GM23338 (cell line): ENCODE measurements at regions not wholly inside any gene's neighbourhood (a gene's known extent, or its start where the extent isn't known, plus 50 kb on each side); places are given as distances from the start of the nearest gene placed in this dataset.

Experiments used
- ATAC-seq: fragments of 200-7000 bp; cut with Tn5 transposase; 3 replicates; pipeline ENCODE4 v1.9.1; 2020
- DNase-seq: peaks from one replicate; pipeline ENCODE4 v3.0.0-alpha.2; 2015; ENCODE audit warnings: low spot score
- H2AFZ ChIP-seq: fragments of 200-600 bp; sonication (generic); 2 replicates; pipeline ENCODE4 v1.8.0; 2016; ENCODE audit warnings: antibody characterized with exemption, mild to moderate bottlenecking, moderate library complexity
- H3F3A ChIP-seq: fragments of 200-600 bp; sonication (generic); replicated peaks from 2 replicates; pipeline ENCODE4 v1.8.0; 2017; ENCODE audit warnings: antibody characterized with exemption, mixed run types, low read depth
- H3K27ac ChIP-seq: fragments of 200-600 bp; sonication (generic); 2 replicates; pipeline ENCODE4 v1.6.1; 2016; ENCODE audit warnings: low read depth
- H3K27me3 ChIP-seq: fragments of 200-600 bp; sonication (generic); 2 replicates; pipeline ENCODE4 v1.8.0; 2016; ENCODE audit warnings: mild to moderate bottlenecking, mixed run types, moderate library complexity; ENCODE audit not compliant: insufficient read depth
- H3K36me3 ChIP-seq: fragments of 200-600 bp; sonication (generic); 2 replicates; pipeline ENCODE4 v1.8.0; 2016; ENCODE audit warnings: mild to moderate bottlenecking; ENCODE audit not compliant: insufficient read depth
- H3K4me1 ChIP-seq: fragments of 200-600 bp; sonication (generic); 2 replicates; pipeline ENCODE4 v1.8.0; 2016; ENCODE audit warnings: mild to moderate bottlenecking, moderate library complexity; ENCODE audit not compliant: insufficient read depth
- H3K4me2 ChIP-seq: fragments of 200-600 bp; sonication (generic); 2 replicates; pipeline ENCODE4 v1.7.1; 2017; ENCODE audit warnings: mixed run types
- H3K4me3 ChIP-seq: fragments of 200-600 bp; sonication (generic); 2 replicates; pipeline ENCODE4 v1.6.1; 2016; ENCODE audit warnings: mixed run types
- H3K79me2 ChIP-seq: fragments of 200-600 bp; sonication (generic); replicated peaks from 2 replicates; pipeline ENCODE4 v1.8.0; 2017; ENCODE audit warnings: mild to moderate bottlenecking; ENCODE audit not compliant: insufficient read depth
- H3K9me2 ChIP-seq: fragments of 200-600 bp; sonication (generic); 2 replicates; pipeline ENCODE4 v1.8.0; 2017; ENCODE audit not compliant: insufficient read depth
- H4K20me1 ChIP-seq: fragments of 200-600 bp; sonication (generic); replicated peaks from 2 replicates; pipeline ENCODE4 v1.8.0; 2017; ENCODE audit warnings: mild to moderate bottlenecking; ENCODE audit not compliant: insufficient read depth
- H3K27ac Mint-ChIP-seq: 2 replicates; pipeline ENCODE4 v1.8.0; 2020; ENCODE audit warnings: inconsistent platforms, mild to moderate bottlenecking, moderate library complexity, mixed read lengths
- H3K27me3 Mint-ChIP-seq: 3 replicates; pipeline ENCODE4 v1.8.0; 2022; ENCODE audit warnings: low read depth, mild to moderate bottlenecking, moderate library complexity, mixed read lengths, inconsistent platforms; ENCODE audit not compliant: insufficient read depth, poor library complexity
- H3K36me3 Mint-ChIP-seq: 3 replicates; pipeline ENCODE4 v1.8.0; 2021; ENCODE audit warnings: low read depth, mild to moderate bottlenecking, inconsistent platforms, moderate library complexity, mixed read lengths
- H3K4me1 Mint-ChIP-seq: 3 replicates; pipeline ENCODE4 v1.8.0; 2020; ENCODE audit warnings: mild to moderate bottlenecking, inconsistent platforms, mixed read lengths
- H3K4me3 Mint-ChIP-seq: 3 replicates; pipeline ENCODE4 v1.8.0; 2021; ENCODE audit warnings: moderate library complexity, mild to moderate bottlenecking, inconsistent platforms, mixed read lengths
- H3K9me3 Mint-ChIP-seq: 3 replicates; pipeline ENCODE4 v1.8.0; 2020; ENCODE audit warnings: moderate library complexity, mild to moderate bottlenecking, inconsistent platforms, mixed read lengths
- CREB1 ChIP-seq: fragments of 250-450 bp; sonication (Bioruptor Pico); IDR thresholded peaks from 2 replicates; pipeline ENCODE4 v1.5.0; 2020; ENCODE audit warnings: low read depth, mild to moderate bottlenecking, moderate library complexity
- CTCF ChIP-seq, 2 experiments: fragments of 200-600 bp in 1 of 2; sonication (generic) in 1 of 2; conservative IDR thresholded peaks; 2 replicates each; pipeline versions ENCODE4 v1.5.1 to v1.6.1; 2016 to 2017; ENCODE audit warnings: antibody characterized with exemption in 2 of 2, low read depth in 2 of 2, mild to moderate bottlenecking in 2 of 2, moderate library complexity in 1 of 2
- EZH2 ChIP-seq: fragments of 200-600 bp; sonication (generic); IDR thresholded peaks from one replicate; pipeline ENCODE4 v1.8.0; 2017; ENCODE audit warnings: antibody characterized with exemption, mild to moderate bottlenecking, low read depth; ENCODE audit not compliant: unreplicated experiment
- EZH2phosphoT487 ChIP-seq: fragments of 200-600 bp; sonication (generic); IDR thresholded peaks from one replicate; pipeline ENCODE4 v1.8.1; 2018; ENCODE audit warnings: antibody characterized with exemption; ENCODE audit not compliant: unreplicated experiment
- JUNB ChIP-seq: IDR thresholded peaks from one replicate; pipeline ENCODE4 v1.6.1; 2016; ENCODE audit warnings: antibody characterized with exemption; ENCODE audit not compliant: unreplicated experiment
- NANOG ChIP-seq: IDR thresholded peaks from 2 replicates; pipeline ENCODE4 v1.6.1; 2016; ENCODE audit warnings: antibody characterized with exemption, borderline replicate concordance
- POLR2AphosphoS5 ChIP-seq: IDR thresholded peaks from 2 replicates; pipeline ENCODE4 v1.6.1; 2016; ENCODE audit warnings: antibody characterized with exemption, low read depth
- STAT1 ChIP-seq: IDR thresholded peaks from one replicate; pipeline ENCODE4 v1.6.1; 2016; ENCODE audit warnings: antibody characterized with exemption; ENCODE audit not compliant: unreplicated experiment
- ZNF114 ChIP-seq: fragments of 250-450 bp; sonication (Bioruptor Pico); IDR thresholded peaks from 2 replicates; pipeline ENCODE4 v1.5.0; 2020; ENCODE audit warnings: mild to moderate bottlenecking, moderate library complexity
- ZNF331 ChIP-seq: fragments of 250-450 bp; sonication (Bioruptor Pico); IDR thresholded peaks from 2 replicates; pipeline ENCODE4 v1.5.0; 2020; ENCODE audit warnings: low read depth, mild to moderate bottlenecking, moderate library complexity
- TF ChIP-seq, protein P1 (sequence below): IDR thresholded peaks from one replicate; pipeline ENCODE4 v1.6.1; 2018; ENCODE audit warnings: antibody characterized with exemption; ENCODE audit not compliant: unreplicated experiment
- TF ChIP-seq, protein P2 (sequence below): IDR thresholded peaks from 2 replicates; pipeline ENCODE4 v1.6.1; 2016; ENCODE audit warnings: antibody characterized with exemption
- TF ChIP-seq, protein P3 (sequence below): fragments of 250-450 bp; sonication (Bioruptor Pico); IDR thresholded peaks from 2 replicates; pipeline ENCODE4 v1.5.0; 2020; ENCODE audit warnings: mild to moderate bottlenecking, moderate library complexity

- TF ChIP-seq, protein P1, sequence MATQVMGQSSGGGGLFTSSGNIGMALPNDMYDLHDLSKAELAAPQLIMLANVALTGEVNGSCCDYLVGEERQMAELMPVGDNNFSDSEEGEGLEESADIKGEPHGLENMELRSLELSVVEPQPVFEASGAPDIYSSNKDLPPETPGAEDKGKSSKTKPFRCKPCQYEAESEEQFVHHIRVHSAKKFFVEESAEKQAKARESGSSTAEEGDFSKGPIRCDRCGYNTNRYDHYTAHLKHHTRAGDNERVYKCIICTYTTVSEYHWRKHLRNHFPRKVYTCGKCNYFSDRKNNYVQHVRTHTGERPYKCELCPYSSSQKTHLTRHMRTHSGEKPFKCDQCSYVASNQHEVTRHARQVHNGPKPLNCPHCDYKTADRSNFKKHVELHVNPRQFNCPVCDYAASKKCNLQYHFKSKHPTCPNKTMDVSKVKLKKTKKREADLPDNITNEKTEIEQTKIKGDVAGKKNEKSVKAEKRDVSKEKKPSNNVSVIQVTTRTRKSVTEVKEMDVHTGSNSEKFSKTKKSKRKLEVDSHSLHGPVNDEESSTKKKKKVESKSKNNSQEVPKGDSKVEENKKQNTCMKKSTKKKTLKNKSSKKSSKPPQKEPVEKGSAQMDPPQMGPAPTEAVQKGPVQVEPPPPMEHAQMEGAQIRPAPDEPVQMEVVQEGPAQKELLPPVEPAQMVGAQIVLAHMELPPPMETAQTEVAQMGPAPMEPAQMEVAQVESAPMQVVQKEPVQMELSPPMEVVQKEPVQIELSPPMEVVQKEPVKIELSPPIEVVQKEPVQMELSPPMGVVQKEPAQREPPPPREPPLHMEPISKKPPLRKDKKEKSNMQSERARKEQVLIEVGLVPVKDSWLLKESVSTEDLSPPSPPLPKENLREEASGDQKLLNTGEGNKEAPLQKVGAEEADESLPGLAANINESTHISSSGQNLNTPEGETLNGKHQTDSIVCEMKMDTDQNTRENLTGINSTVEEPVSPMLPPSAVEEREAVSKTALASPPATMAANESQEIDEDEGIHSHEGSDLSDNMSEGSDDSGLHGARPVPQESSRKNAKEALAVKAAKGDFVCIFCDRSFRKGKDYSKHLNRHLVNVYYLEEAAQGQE = no peak
- TF ChIP-seq POLR2AphosphoS5 (no peak), ZNF114 (CRISPR knock-in tag) (no peak)
Observed at GRCh38 chr15:48010316-48010715, 110.5 kb upstream of the SLC24A5 start (continued).

GRCh38 chr15:48012191-48012590, 108.6 kb upstream of the SLC24A5 start:
- peaks cover 2% of the 10 kb centered on the region for H3K27me3 Mint-ChIP-seq
- ATAC-seq = no peak

More at GRCh38 chr15:48012191-48012590, 108.6 kb upstream of the SLC24A5 start:
- H3K36me3 ChIP-seq = no peaks in the 10 kb centered on the region
- no peak overlapping the region for H3K4me2 ChIP-seq
- H3K27me3 ChIP-seq = no peaks in the 10 kb centered on the region
- H3K4me1 ChIP-seq = no peaks in the 10 kb centered on the region
- Mint-ChIP-seq H3K4me1 (peaks cover 8% of the 10 kb centered on the region), H3K36me3 (no peaks in the 10 kb centered on the region), H3K4me3 (no peak overlapping the region), H3K9me3 (no peaks in the 10 kb centered on the region), H3K27ac (no peak overlapping the region)
- no peak for DNase-seq
- H3K4me3 ChIP-seq = no peak overlapping the region
- TF ChIP-seq EZH2 (no peak), ZNF331 (CRISPR knock-in tag) (no peak), CTCF (conservative IDR thresholded peaks at IDR 0.05; ENCODE audit: low read depth in 2 of 2) (no peak), ZNF114 (CRISPR knock-in tag) (no peak), STAT1 (no peak), POLR2AphosphoS5 (no peak), CREB1 (CRISPR knock-in tag) (no peak), NANOG (no peak), EZH2phosphoT487 (no peak), JUNB (no peak)
- TF ChIP-seq, protein P2, sequence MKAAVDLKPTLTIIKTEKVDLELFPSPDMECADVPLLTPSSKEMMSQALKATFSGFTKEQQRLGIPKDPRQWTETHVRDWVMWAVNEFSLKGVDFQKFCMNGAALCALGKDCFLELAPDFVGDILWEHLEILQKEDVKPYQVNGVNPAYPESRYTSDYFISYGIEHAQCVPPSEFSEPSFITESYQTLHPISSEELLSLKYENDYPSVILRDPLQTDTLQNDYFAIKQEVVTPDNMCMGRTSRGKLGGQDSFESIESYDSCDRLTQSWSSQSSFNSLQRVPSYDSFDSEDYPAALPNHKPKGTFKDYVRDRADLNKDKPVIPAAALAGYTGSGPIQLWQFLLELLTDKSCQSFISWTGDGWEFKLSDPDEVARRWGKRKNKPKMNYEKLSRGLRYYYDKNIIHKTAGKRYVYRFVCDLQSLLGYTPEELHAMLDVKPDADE = no peak
- TF ChIP-seq, protein P3, sequence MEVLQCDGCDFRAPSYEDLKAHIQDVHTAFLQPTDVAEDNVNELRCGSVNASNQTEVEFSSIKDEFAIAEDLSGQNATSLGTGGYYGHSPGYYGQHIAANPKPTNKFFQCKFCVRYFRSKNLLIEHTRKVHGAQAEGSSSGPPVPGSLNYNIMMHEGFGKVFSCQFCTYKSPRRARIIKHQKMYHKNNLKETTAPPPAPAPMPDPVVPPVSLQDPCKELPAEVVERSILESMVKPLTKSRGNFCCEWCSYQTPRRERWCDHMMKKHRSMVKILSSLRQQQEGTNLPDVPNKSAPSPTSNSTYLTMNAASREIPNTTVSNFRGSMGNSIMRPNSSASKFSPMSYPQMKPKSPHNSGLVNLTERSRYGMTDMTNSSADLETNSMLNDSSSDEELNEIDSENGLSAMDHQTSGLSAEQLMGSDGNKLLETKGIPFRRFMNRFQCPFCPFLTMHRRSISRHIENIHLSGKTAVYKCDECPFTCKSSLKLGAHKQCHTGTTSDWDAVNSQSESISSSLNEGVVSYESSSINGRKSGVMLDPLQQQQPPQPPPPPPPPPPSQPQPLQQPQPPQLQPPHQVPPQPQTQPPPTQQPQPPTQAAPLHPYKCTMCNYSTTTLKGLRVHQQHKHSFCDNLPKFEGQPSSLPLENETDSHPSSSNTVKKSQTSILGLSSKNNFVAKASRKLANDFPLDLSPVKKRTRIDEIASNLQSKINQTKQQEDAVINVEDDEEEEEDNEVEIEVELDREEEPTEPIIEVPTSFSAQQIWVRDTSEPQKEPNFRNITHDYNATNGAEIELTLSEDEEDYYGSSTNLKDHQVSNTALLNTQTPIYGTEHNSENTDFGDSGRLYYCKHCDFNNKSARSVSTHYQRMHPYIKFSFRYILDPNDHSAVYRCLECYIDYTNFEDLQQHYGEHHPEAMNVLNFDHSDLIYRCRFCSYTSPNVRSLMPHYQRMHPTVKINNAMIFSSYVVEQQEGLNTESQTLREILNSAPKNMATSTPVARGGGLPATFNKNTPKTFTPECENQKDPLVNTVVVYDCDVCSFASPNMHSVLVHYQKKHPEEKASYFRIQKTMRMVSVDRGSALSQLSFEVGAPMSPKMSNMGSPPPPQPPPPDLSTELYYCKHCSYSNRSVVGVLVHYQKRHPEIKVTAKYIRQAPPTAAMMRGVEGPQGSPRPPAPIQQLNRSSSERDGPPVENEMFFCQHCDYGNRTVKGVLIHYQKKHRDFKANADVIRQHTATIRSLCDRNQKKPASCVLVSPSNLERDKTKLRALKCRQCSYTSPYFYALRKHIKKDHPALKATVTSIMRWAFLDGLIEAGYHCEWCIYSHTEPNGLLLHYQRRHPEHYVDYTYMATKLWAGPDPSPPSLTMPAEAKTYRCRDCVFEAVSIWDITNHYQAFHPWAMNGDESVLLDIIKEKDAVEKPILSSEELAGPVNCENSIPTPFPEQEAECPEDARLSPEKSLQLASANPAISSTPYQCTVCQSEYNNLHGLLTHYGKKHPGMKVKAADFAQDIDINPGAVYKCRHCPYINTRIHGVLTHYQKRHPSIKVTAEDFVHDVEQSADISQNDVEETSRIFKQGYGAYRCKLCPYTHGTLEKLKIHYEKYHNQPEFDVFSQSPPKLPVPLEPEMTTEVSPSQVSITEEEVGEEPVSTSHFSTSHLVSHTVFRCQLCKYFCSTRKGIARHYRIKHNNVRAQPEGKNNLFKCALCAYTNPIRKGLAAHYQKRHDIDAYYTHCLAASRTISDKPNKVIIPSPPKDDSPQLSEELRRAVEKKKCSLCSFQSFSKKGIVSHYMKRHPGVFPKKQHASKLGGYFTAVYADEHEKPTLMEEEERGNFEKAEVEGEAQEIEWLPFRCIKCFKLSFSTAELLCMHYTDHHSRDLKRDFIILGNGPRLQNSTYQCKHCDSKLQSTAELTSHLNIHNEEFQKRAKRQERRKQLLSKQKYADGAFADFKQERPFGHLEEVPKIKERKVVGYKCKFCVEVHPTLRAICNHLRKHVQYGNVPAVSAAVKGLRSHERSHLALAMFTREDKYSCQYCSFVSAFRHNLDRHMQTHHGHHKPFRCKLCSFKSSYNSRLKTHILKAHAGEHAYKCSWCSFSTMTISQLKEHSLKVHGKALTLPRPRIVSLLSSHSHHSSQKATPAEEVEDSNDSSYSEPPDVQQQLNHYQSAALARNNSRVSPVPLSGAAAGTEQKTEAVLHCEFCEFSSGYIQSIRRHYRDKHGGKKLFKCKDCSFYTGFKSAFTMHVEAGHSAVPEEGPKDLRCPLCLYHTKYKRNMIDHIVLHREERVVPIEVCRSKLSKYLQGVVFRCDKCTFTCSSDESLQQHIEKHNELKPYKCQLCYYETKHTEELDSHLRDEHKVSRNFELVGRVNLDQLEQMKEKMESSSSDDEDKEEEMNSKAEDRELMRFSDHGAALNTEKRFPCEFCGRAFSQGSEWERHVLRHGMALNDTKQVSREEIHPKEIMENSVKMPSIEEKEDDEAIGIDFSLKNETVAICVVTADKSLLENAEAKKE (CRISPR knock-in tag) = no peak
- H2AFZ ChIP-seq = no peak overlapping the region
- H4K20me1 ChIP-seq = no peaks in the 10 kb centered on the region
- H3F3A ChIP-seq = no peaks in the 10 kb centered on the region
- no peaks in the 10 kb centered on the region for H3K79me2 ChIP-seq
- no peak overlapping the region for H3K27ac ChIP-seq
- peaks cover 12% of the 10 kb centered on the region; the same call in 1 of the 2 replicates for H3K9me2 ChIP-seq
